Natural killer cell (primary cell): ENCODE measurements at regions not wholly inside any gene's neighbourhood (a gene's known extent, or its start where the extent isn't known, plus 50 kb on each side); places are given as distances from the start of the nearest gene placed in this dataset.

Source experiments
- ATAC-seq, 3 donors: fragments of 150-1000 bp in 2 of 3; fragments of 200-7000 bp in 1 of 3; cut with Tn5 transposase; 1 replicate in 1 of 3; 2 replicates in 2 of 3; pipeline ENCODE4 v1.10.0; 2021; ENCODE audit warnings: mild to moderate bottlenecking in 2 of 3, moderate library complexity in 2 of 3
- DNase-seq, 2 donors: peaks; one replicate each; pipeline versions ENCODE4 v3.0.0 to v3.0.0-alpha.2; 2013 to 2021; ENCODE audit warnings: mixed read lengths in 1 of 2
- H3K27ac ChIP-seq: one replicate; pipeline ENCODE4 v1.5.1; 2013; ENCODE audit warnings: mild to moderate bottlenecking, low read length
- H3K27me3 ChIP-seq: one replicate; pipeline ENCODE4 v1.6.1; 2013; ENCODE audit warnings: low read length; ENCODE audit not compliant: control insufficient read depth, insufficient read depth
- H3K36me3 ChIP-seq: one replicate; pipeline ENCODE4 v1.6.1; 2013; ENCODE audit warnings: low read length; ENCODE audit not compliant: control insufficient read depth, insufficient read depth
- H3K4me1 ChIP-seq: one replicate; pipeline ENCODE4 v1.6.1; 2013; ENCODE audit warnings: low read length; ENCODE audit not compliant: control insufficient read depth, insufficient read depth
- H3K4me3 ChIP-seq: one replicate; pipeline ENCODE4 v1.5.1; 2013; ENCODE audit warnings: low read length
- H3K9me3 ChIP-seq: one replicate; pipeline ENCODE4 v1.6.1; 2013; ENCODE audit warnings: low read length; ENCODE audit not compliant: control insufficient read depth, insufficient read depth
- H3K27ac Mint-ChIP-seq, 2 donors: one replicate each; pipeline ENCODE4 v1.8.0; 2022; ENCODE audit warnings: mild to moderate bottlenecking in 2 of 2, mixed read lengths in 2 of 2, moderate library complexity in 1 of 2
- H3K27me3 Mint-ChIP-seq, 2 donors: one replicate each; pipeline ENCODE4 v1.8.0; 2022; ENCODE audit warnings: low read depth in 2 of 2, mixed read lengths in 2 of 2
- H3K36me3 Mint-ChIP-seq: one replicate; pipeline ENCODE4 v1.8.0; 2022; ENCODE audit warnings: mixed read lengths
- H3K4me1 Mint-ChIP-seq, 2 donors: one replicate each; pipeline ENCODE4 v1.8.0; 2022; ENCODE audit warnings: mixed read lengths in 2 of 2
- H3K4me3 Mint-ChIP-seq: one replicate; pipeline ENCODE4 v1.8.0; 2022; ENCODE audit warnings: mild to moderate bottlenecking, moderate library complexity, mixed read lengths
- H3K9me3 Mint-ChIP-seq, 2 donors: one replicate each; pipeline ENCODE4 v1.8.0; 2022; ENCODE audit warnings: mixed read lengths in 2 of 2
- CTCF ChIP-seq: fragments of 200-600 bp; IDR thresholded peaks from one replicate; pipeline ENCODE4 v1.8.0; 2022; ENCODE audit warnings: antibody characterized with exemption
- WGBS: methylation state at CpG from one replicate; pipeline ENCODE4 v1.1.7; 2013; ENCODE audit warnings: missing lambda C conversion rate; ENCODE audit not compliant: insufficient coverage; 5-methylcytosine and 5-hydroxymethylcytosine counted together
- intact Hi-C: fragments of 100-400 bp; cut with micrococcal nuclease; formaldehyde crosslinking; loops from one replicate; pipeline ENCODE4 v1.14.2; 2022

GRCh38 chr2:126221506-126221905, 434.5 kb upstream of the GYPC start:
- Histone ChIP-seq H3K27me3 (no peaks in the 10 kb centered on the region), H3K27ac (no peak overlapping the region), H3K9me3 (peaks cover 2% of the 10 kb centered on the region), H3K36me3 (no peaks in the 10 kb centered on the region), H3K4me3 (no peak overlapping the region), H3K4me1 (no peaks in the 10 kb centered on the region)
- DNase-seq = no peak
- Mint-ChIP-seq H3K4me3 (no peak overlapping the region), H3K9me3 (peaks cover 3 to 4% of the 10 kb centered on the region in 2 donors), H3K4me1 (no peaks in the 10 kb centered on the region), H3K27ac (no peak overlapping the region), H3K36me3 (no peaks in the 10 kb centered on the region), H3K27me3 (no peaks in the 10 kb centered on the region)
- 60% methylated on average over 1 of the region's 1 CpG for WGBS
- ATAC-seq = no peak
- intact Hi-C loops = no loop called here
- TF ChIP-seq CTCF = no peak

- H3K4me1 Mint-ChIP-seq = no peaks in the 10 kb centered on the region
- H3K4me3 Mint-ChIP-seq = no peak overlapping the region
- intact Hi-C loops = no loop called here
- H3K36me3 Mint-ChIP-seq = no peaks in the 10 kb centered on the region
- DNase-seq = no peak
- H3K27me3 ChIP-seq = no peaks in the 10 kb centered on the region
- H3K9me3 Mint-ChIP-seq = peaks cover 3 to 4% of the 10 kb centered on the region in 2 donors
- no peaks in the 10 kb centered on the region for H3K36me3 ChIP-seq
- no peaks in the 10 kb centered on the region for H3K27me3 Mint-ChIP-seq
- H3K4me3 ChIP-seq = no peak overlapping the region
- no peak for TF ChIP-seq CTCF
- no peak for ATAC-seq
- peaks cover 2% of the 10 kb centered on the region for H3K9me3 ChIP-seq
- 80% methylated on average over 1 of the region's 2 CpGs for WGBS
- no peaks in the 10 kb centered on the region for H3K4me1 ChIP-seq
- H3K27ac ChIP-seq = no peak overlapping the region
- no peak overlapping the region for H3K27ac Mint-ChIP-seq
Measured at GRCh38 chr2:126222278-126222677, 433.7 kb upstream of the GYPC start.

- H3K27me3 ChIP-seq = no peaks in the 10 kb centered on the region
- H3K36me3 ChIP-seq = no peaks in the 10 kb centered on the region
- H3K27ac ChIP-seq = no peak overlapping the region
- no peaks in the 10 kb centered on the region for H3K4me1 ChIP-seq
- 100% methylated on average over 1 of the region's 1 CpG for WGBS
- no peaks in the 10 kb centered on the region for H3K27me3 Mint-ChIP-seq
- intact Hi-C loops = no loop called here
- no peaks in the 10 kb centered on the region for H3K4me1 Mint-ChIP-seq
- H3K9me3 Mint-ChIP-seq = peaks cover 0 to 5% of the 10 kb centered on the region in 2 donors
- DNase-seq = no peak
- H3K36me3 Mint-ChIP-seq = no peaks in the 10 kb centered on the region
- no peak for ATAC-seq
- TF ChIP-seq CTCF = no peak
- no peak overlapping the region for H3K4me3 ChIP-seq
- H3K27ac Mint-ChIP-seq = no peak overlapping the region
- no peak overlapping the region for H3K4me3 Mint-ChIP-seq
- peaks cover 2% of the 10 kb centered on the region for H3K9me3 ChIP-seq
Measured at GRCh38 chr2:126224776-126225175, 431.2 kb upstream of the GYPC start.

- TF ChIP-seq CTCF = no peak
- H3K36me3 ChIP-seq = no peaks in the 10 kb centered on the region
- peaks cover 2% of the 10 kb centered on the region for H3K9me3 ChIP-seq
- WGBS = 67% methylated on average over 1 of the region's 1 CpG
- DNase-seq (no peak), ATAC-seq (no peak)
- no peaks in the 10 kb centered on the region for H3K27me3 ChIP-seq
- Mint-ChIP-seq H3K36me3 (no peaks in the 10 kb centered on the region), H3K4me1 (no peaks in the 10 kb centered on the region), H3K4me3 (no peak overlapping the region), H3K27me3 (no peaks in the 10 kb centered on the region), H3K27ac (no peak overlapping the region), H3K9me3 (peaks cover 5 to 6% of the 10 kb centered on the region in 2 donors)
- no peak overlapping the region for H3K27ac ChIP-seq
- H3K4me3 ChIP-seq = no peak overlapping the region
- H3K4me1 ChIP-seq = no peaks in the 10 kb centered on the region
- intact Hi-C loops = no loop called here
Measured at GRCh38 chr2:126227250-126227649, 428.7 kb upstream of the GYPC start.
